ENCODE measurements at regions not wholly inside any gene's neighbourhood (a gene's known extent, or its start where the extent isn't known, plus 50 kb on each side); places are given as distances from the start of the nearest gene placed in this dataset.

- ATAC-seq (ENCODE audit: low FRiP score): no peak
- TF ChIP-seq CTCF (IDR thresholded peaks at IDR 0.05): no peak
- DNase-seq (ENCODE audit: low spot score): no peak
Observed at GRCh38 chr6:66814156-66814555, 1107.1 kb upstream of the EYS start.

- no peak for DNase-seq (ENCODE audit: low spot score)
- ATAC-seq (ENCODE audit: low FRiP score): no peak
- TF ChIP-seq CTCF (IDR thresholded peaks at IDR 0.05): no peak
Observed at GRCh38 chr6:66808771-66809170, 1101.7 kb upstream of the EYS start.

DNA sequence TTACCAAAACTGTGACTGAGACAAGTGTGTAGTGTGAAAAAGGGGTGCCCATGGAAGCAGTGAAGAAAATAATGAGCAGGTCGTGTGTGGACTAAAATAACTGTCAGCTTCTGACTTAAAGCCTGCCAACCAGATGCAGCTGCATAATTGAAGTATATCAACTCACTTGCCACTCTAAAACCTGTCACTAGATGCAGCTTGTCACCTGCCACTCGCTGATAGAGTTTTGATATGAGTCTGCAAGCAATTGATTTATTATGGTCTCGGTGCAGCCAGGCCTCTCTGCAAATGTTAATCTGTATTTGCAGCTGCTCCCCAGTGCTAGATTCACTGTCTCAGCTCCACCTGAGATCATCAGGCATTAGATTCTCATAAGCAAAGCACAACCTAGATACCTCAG lies 1090.0 kb upstream of the EYS start:
- ATAC-seq (ENCODE audit: low FRiP score) (no peak), DNase-seq (ENCODE audit: low spot score) (no peak)
- no peak for TF ChIP-seq CTCF (IDR thresholded peaks at IDR 0.05)

DNA sequence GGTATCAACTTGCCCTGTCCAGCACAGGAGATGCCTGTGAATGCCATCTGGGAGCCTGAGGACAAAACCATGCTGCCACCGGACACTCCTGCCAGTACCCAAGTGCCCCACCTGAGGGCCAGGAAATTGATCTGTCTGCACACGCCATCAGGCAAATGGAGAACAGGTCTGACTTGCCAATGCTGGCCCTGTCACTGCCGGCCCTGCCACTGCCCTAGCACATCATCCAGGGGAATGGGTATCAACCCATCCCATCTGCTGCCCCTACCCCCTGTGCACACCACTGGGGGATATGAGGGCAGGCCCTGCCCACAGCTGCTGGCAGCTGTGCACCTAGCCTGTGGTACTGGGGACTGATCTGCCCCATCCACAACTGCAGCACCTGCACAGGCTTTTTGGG lies 1081.6 kb upstream of the EYS start:
- ATAC-seq (ENCODE audit: low FRiP score): no peak
- no peak for TF ChIP-seq CTCF (IDR thresholded peaks at IDR 0.05)
- DNase-seq (ENCODE audit: low spot score): no peak

- TF ChIP-seq CTCF (IDR thresholded peaks at IDR 0.05): no peak
- ATAC-seq (ENCODE audit: low FRiP score): peak; percentile 44
Observed at GRCh38 chr6:66772800-66773199, 1065.8 kb upstream of the EYS start.

GRCh38 chr6:66771626-66772025 lies 1064.6 kb upstream of the EYS start:
- no peak for TF ChIP-seq CTCF (IDR thresholded peaks at IDR 0.05)
- no peak for DNase-seq (ENCODE audit: low spot score)
- ATAC-seq (ENCODE audit: low FRiP score): no peak

More at GRCh38 chr6:66772800-66773199, 1065.8 kb upstream of the EYS start:
- no peak for DNase-seq (ENCODE audit: low spot score)

DNA sequence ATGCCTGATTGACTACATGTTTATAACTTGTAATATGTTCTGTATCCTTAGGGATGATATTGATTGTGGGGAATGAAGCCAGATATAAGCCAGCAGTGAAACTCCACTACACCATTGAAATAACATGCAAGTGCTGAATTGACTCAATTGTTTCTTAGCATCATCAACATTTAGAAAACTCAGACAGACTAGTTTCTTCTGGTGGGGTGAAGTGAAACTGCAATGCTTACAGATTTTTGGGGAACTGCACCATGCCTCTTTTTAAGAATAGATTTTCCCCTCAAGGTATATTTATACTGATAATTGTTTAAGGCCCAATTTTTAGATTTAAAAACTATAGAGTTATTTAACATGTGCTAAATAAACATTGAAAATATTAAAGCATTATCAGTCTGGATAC lies 1044.6 kb upstream of the EYS start:
- no peak for ATAC-seq (ENCODE audit: low FRiP score)
- DNase-seq (ENCODE audit: low spot score): no peak
- no peak for TF ChIP-seq CTCF (IDR thresholded peaks at IDR 0.05)
